Endodermal cell (in vitro differentiated cells): ENCODE measurements at regions not wholly inside any gene's neighbourhood (a gene's known extent, or its start where the extent isn't known, plus 50 kb on each side); places are given as distances from the start of the nearest gene placed in this dataset.

Experiments used
- DNase-seq: peaks from one replicate; pipeline ENCODE4 v3.0.0-alpha.2; 2017
- H3K27ac ChIP-seq: 2 replicates; pipeline ENCODE4 v1.5.1; 2013; ENCODE audit warnings: mild to moderate bottlenecking, low read depth, low read length, moderate library complexity
- H3K27me3 ChIP-seq: 2 replicates; pipeline ENCODE4 v1.6.1; 2013; ENCODE audit warnings: mild to moderate bottlenecking, low read length, moderate library complexity; ENCODE audit not compliant: insufficient read depth, control insufficient read depth, poor library complexity, severe bottlenecking
- H3K36me3 ChIP-seq: 2 replicates; pipeline ENCODE4 v1.7.0; 2013; ENCODE audit warnings: mild to moderate bottlenecking, low read length, moderate library complexity; ENCODE audit not compliant: control insufficient read depth, insufficient read depth
- H3K4me1 ChIP-seq: one replicate; pipeline ENCODE4 v1.7.0; 2013; ENCODE audit warnings: low read length; ENCODE audit not compliant: control insufficient read depth, insufficient read depth
- H3K4me3 ChIP-seq: 2 replicates; pipeline ENCODE4 v1.5.1; 2013; ENCODE audit warnings: mild to moderate bottlenecking, low read length, moderate library complexity
- H3K9ac ChIP-seq: 2 replicates; pipeline ENCODE4 v1.6.1; 2013; ENCODE audit warnings: mild to moderate bottlenecking, low read length, moderate library complexity; ENCODE audit not compliant: poor library complexity, severe bottlenecking; ENCODE audit errors: extremely low read depth
- H3K9me3 ChIP-seq: 2 replicates; pipeline ENCODE4 v1.6.1; 2013; ENCODE audit warnings: mild to moderate bottlenecking, low read length, moderate library complexity; ENCODE audit not compliant: control insufficient read depth
- H3K27ac Mint-ChIP-seq: 2 replicates; pipeline ENCODE4 v1.8.0; 2020; ENCODE audit warnings: mixed read lengths
- H3K27me3 Mint-ChIP-seq: 2 replicates; pipeline ENCODE4 v1.8.0; 2021; ENCODE audit warnings: mild to moderate bottlenecking, mixed read lengths; ENCODE audit not compliant: insufficient read depth
- H3K36me3 Mint-ChIP-seq: 2 replicates; pipeline ENCODE4 v1.8.0; 2020; ENCODE audit warnings: low read depth, mixed read lengths
- H3K4me1 Mint-ChIP-seq: 2 replicates; pipeline ENCODE4 v1.8.0; 2020; ENCODE audit warnings: mixed read lengths
- H3K4me3 Mint-ChIP-seq: 2 replicates; pipeline ENCODE4 v1.8.0; 2020; ENCODE audit warnings: mild to moderate bottlenecking, moderate library complexity, mixed read lengths
- H3K9me3 Mint-ChIP-seq: 2 replicates; pipeline ENCODE4 v1.8.0; 2020; ENCODE audit warnings: mild to moderate bottlenecking, mixed read lengths
- CTCF ChIP-seq: fragments of 200-600 bp; sonication (generic); conservative IDR thresholded peaks from 2 replicates; pipeline ENCODE4 v1.5.0; 2021; ENCODE audit warnings: antibody characterized with exemption, mild to moderate bottlenecking
- WGBS, 2 experiments: methylation state at CpG; one replicate each; pipeline versions ENCODE4 v1.1.5 to v1.1.7; 2013; ENCODE audit warnings: missing lambda C conversion rate in 2 of 2, mixed read lengths in 1 of 2; ENCODE audit not compliant: insufficient coverage in 1 of 2, insufficient read length in 1 of 2; 5-methylcytosine and 5-hydroxymethylcytosine counted together

GRCh38 chr3:82891028-82891427 is 1129.6 kb upstream of the GBE1 start:
- no peaks in the 10 kb centered on the region for H3K9me3 ChIP-seq
- H3K27ac ChIP-seq = no peak overlapping the region
- no peak for TF ChIP-seq CTCF
- Mint-ChIP-seq H3K9me3 (no peaks in the 10 kb centered on the region), H3K4me3 (no peak overlapping the region), H3K27me3 (no peaks in the 10 kb centered on the region), H3K4me1 (no peaks in the 10 kb centered on the region), H3K27ac (no peak overlapping the region), H3K36me3 (no peaks in the 10 kb centered on the region)
- H3K9ac ChIP-seq = no peak overlapping the region
- no peak for DNase-seq
- no peaks in the 10 kb centered on the region for H3K27me3 ChIP-seq
- H3K4me1 ChIP-seq = no peaks in the 10 kb centered on the region
- WGBS, 2 experiments = 75 to 78% methylated on average over 2 to 3 of the region's 3 CpGs
- no peak overlapping the region for H3K4me3 ChIP-seq
- H3K36me3 ChIP-seq = no peaks in the 10 kb centered on the region

- Histone ChIP-seq H3K9me3 (no peaks in the 10 kb centered on the region), H3K9ac (no peak overlapping the region), H3K36me3 (no peaks in the 10 kb centered on the region), H3K4me3 (no peak overlapping the region), H3K27me3 (no peaks in the 10 kb centered on the region), H3K4me1 (no peaks in the 10 kb centered on the region), H3K27ac (no peak overlapping the region)
- Mint-ChIP-seq H3K36me3 (no peaks in the 10 kb centered on the region), H3K4me3 (no peak overlapping the region), H3K4me1 (peaks cover 5% of the 10 kb centered on the region), H3K9me3 (no peaks in the 10 kb centered on the region), H3K27me3 (no peaks in the 10 kb centered on the region), H3K27ac (no peak overlapping the region)
- TF ChIP-seq CTCF = no peak
- no peak for DNase-seq
- 86 to 94% methylated on average over 1 to 2 of the region's 2 CpGs for WGBS, 2 experiments
Measured at GRCh38 chr3:82883072-82883471, 1121.6 kb upstream of the GBE1 start.

- 89% methylated on average over 1 of the region's 1 CpG; no CpG with 5 or more reads in 1 of the 2 experiments for WGBS, 2 experiments
- Histone ChIP-seq H3K36me3 (no peaks in the 10 kb centered on the region), H3K27me3 (no peaks in the 10 kb centered on the region), H3K9me3 (no peaks in the 10 kb centered on the region), H3K9ac (no peak overlapping the region), H3K27ac (no peak overlapping the region), H3K4me3 (no peak overlapping the region), H3K4me1 (no peaks in the 10 kb centered on the region)
- Mint-ChIP-seq H3K4me1 (no peaks in the 10 kb centered on the region), H3K4me3 (no peak overlapping the region), H3K27me3 (no peaks in the 10 kb centered on the region), H3K9me3 (no peaks in the 10 kb centered on the region), H3K36me3 (no peaks in the 10 kb centered on the region), H3K27ac (no peak overlapping the region)
- no peak for DNase-seq
- no peak for TF ChIP-seq CTCF
Measured at GRCh38 chr3:82875401-82875800, 1114.0 kb upstream of the GBE1 start.
